GM04503 (cell line): ENCODE measurements at regions not wholly inside any gene's neighbourhood (a gene's known extent, or its start where the extent isn't known, plus 50 kb on each side); places are given as distances from the start of the nearest gene placed in this dataset.
"Not testable (repeated sequence)": the region's sequence is repeated elsewhere in the genome, so short reads cannot be mapped to it uniquely, and the experiment has no call there.

Experiments
- DNase-seq: peaks from one replicate; pipeline ENCODE4 v3.0.0-alpha.2; 2012; ENCODE audit warnings: low read depth

GRCh38 chr9:78674874-78675273, 377.9 kb downstream of the PSAT1 start:
- no peak for DNase-seq

- no peak for DNase-seq
Measured at GRCh38 chr9:78676009-78676408, 379.1 kb downstream of the PSAT1 start.

GRCh38 chr9:78676623-78677022, 379.7 kb downstream of the PSAT1 start:
- DNase-seq = peak; percentile 73

- DNase-seq = no peak
Measured at GRCh38 chr9:78677326-78677725, 380.4 kb downstream of the PSAT1 start.

- no peak for DNase-seq
Measured at GRCh38 chr9:78678877-78679276, 382.0 kb downstream of the PSAT1 start.

- DNase-seq = no peak
Measured at GRCh38 chr9:78680196-78680595, 383.3 kb downstream of the PSAT1 start.

GRCh38 chr9:78682216-78682615, 385.3 kb downstream of the PSAT1 start:
- no peak for DNase-seq

- DNase-seq = no peak
Measured at GRCh38 chr9:78685471-78685870, 388.5 kb downstream of the PSAT1 start.

GRCh38 chr9:78688796-78689195, 391.9 kb downstream of the PSAT1 start:
- no peak for DNase-seq

- DNase-seq = no peak
Measured at GRCh38 chr9:78691542-78691941, 394.6 kb downstream of the PSAT1 start.

- DNase-seq = no peak
Measured at GRCh38 chr9:78692871-78693270, 395.9 kb downstream of the PSAT1 start.

- DNase-seq = no peak
Measured at GRCh38 chr9:78694974-78695373, 398.0 kb downstream of the PSAT1 start.

GRCh38 chr9:78695519-78695918, 398.6 kb downstream of the PSAT1 start:
- DNase-seq = no peak

- DNase-seq = no peak
Measured at GRCh38 chr9:78697618-78698017, 400.7 kb downstream of the PSAT1 start.

- DNase-seq = no peak
Measured at GRCh38 chr9:78698371-78698770, 401.4 kb downstream of the PSAT1 start.

- not testable (repeated sequence) for DNase-seq
Measured at GRCh38 chr9:78699217-78699616, 402.3 kb downstream of the PSAT1 start.

GRCh38 chr9:78704153-78704552, 407.2 kb downstream of the PSAT1 start:
- not testable (repeated sequence) for DNase-seq

GRCh38 chr9:78707080-78707479, 410.2 kb downstream of the PSAT1 start:
- no peak for DNase-seq

GRCh38 chr9:78707481-78707991, 410.6 kb downstream of the PSAT1 start:
- peak; percentile 90 for DNase-seq

GRCh38 chr9:78712903-78713613, 416.1 kb downstream of the PSAT1 start:
- no peak for DNase-seq

- peak; percentile 70 for DNase-seq
Measured at GRCh38 chr9:78713614-78714405, 416.9 kb downstream of the PSAT1 start.

GRCh38 chr9:78714576-78714975, 417.7 kb downstream of the PSAT1 start:
- peak; percentile 78 for DNase-seq

- DNase-seq = not testable (repeated sequence)
Measured at GRCh38 chr9:78719029-78719428, 422.1 kb downstream of the PSAT1 start.
